ENCODE measurements at regions not wholly inside any gene's neighbourhood (a gene's known extent, or its start where the extent isn't known, plus 50 kb on each side); places are given as distances from the start of the nearest gene placed in this dataset.
A peak's percentile ranks its signal among the peaks of the same experiment; 100 is the strongest.
"Not testable (repeated sequence)": the region's sequence is repeated elsewhere in the genome, so short reads cannot be mapped to it uniquely, and the experiment has no call there.

GRCh38 chr9:71361357-71361756 lies 239.9 kb upstream of the TRPM3 start:
- no peak for DNase-seq

- no peak for DNase-seq
Measured at GRCh38 chr9:71357346-71357745, 235.9 kb upstream of the TRPM3 start.

- DNase-seq = no peak
Measured at GRCh38 chr9:71355884-71356283, 234.5 kb upstream of the TRPM3 start.

GRCh38 chr9:71353720-71354119 lies 232.3 kb upstream of the TRPM3 start:
- DNase-seq = no peak

- no peak for DNase-seq
Measured at GRCh38 chr9:71352837-71353236, 231.4 kb upstream of the TRPM3 start.

GRCh38 chr9:71349218-71349617 lies 227.8 kb upstream of the TRPM3 start:
- DNase-seq = no peak

- no peak for DNase-seq
Measured at GRCh38 chr9:71333321-71333720, 211.9 kb upstream of the TRPM3 start.

GRCh38 chr9:71331603-71332002 lies 210.2 kb upstream of the TRPM3 start:
- DNase-seq = no peak

GRCh38 chr9:71329873-71330272 lies 208.5 kb upstream of the TRPM3 start:
- no peak for DNase-seq

- no peak for DNase-seq
Measured at GRCh38 chr9:71326360-71326759, 204.9 kb upstream of the TRPM3 start.

GRCh38 chr9:71323357-71323756 lies 201.9 kb upstream of the TRPM3 start:
- DNase-seq = no peak

- no peak for DNase-seq
Measured at GRCh38 chr9:71322311-71322710, 200.9 kb upstream of the TRPM3 start.

- no peak for DNase-seq
Measured at GRCh38 chr9:71308454-71308853, 187.0 kb upstream of the TRPM3 start.

- DNase-seq = no peak
Measured at GRCh38 chr9:71306134-71306533, 184.7 kb upstream of the TRPM3 start.

GRCh38 chr9:71303351-71303750 lies 181.9 kb upstream of the TRPM3 start:
- DNase-seq = no peak

- no peak for DNase-seq
Measured at GRCh38 chr9:71302776-71303175, 181.4 kb upstream of the TRPM3 start.

GRCh38 chr9:71295928-71296327 lies 174.5 kb upstream of the TRPM3 start:
- no peak for DNase-seq

- no peak for DNase-seq
Measured at GRCh38 chr9:71286146-71286545, 164.7 kb upstream of the TRPM3 start.

GRCh38 chr9:71285191-71285656 lies 163.8 kb upstream of the TRPM3 start:
- peak; percentile 35 for DNase-seq

- DNase-seq = not testable (repeated sequence)
Measured at GRCh38 chr9:71282116-71282515, 160.7 kb upstream of the TRPM3 start.

GRCh38 chr9:71279151-71279739 lies 157.8 kb upstream of the TRPM3 start:
- no peak for DNase-seq

GRCh38 chr9:71273613-71274012 lies 152.2 kb upstream of the TRPM3 start:
- no peak for DNase-seq

- no peak for DNase-seq
Measured at GRCh38 chr9:71271602-71272001, 150.2 kb upstream of the TRPM3 start.

- DNase-seq = no peak
Measured at GRCh38 chr9:71270554-71270953, 149.1 kb upstream of the TRPM3 start.

- DNase-seq = no peak
Measured at GRCh38 chr9:71269859-71270258, 148.4 kb upstream of the TRPM3 start.

Data from CD4-positive, alpha-beta T cell treated with Interleukin-17A for 4 hours (primary cell).